RWPE2 (cell line): ENCODE measurements at regions not wholly inside any gene's neighbourhood (a gene's known extent, or its start where the extent isn't known, plus 50 kb on each side); places are given as distances from the start of the nearest gene placed in this dataset.
"Not testable (repeated sequence)": the region's sequence is repeated elsewhere in the genome, so short reads cannot be mapped to it uniquely, and the experiment has no call there.

ENCODE experiments used
- ATAC-seq: fragments of 200-7000 bp; cut with Tn5 transposase; 3 replicates; pipeline ENCODE4 v1.9.1; 2021; ENCODE audit warnings: low read depth
- DNase-seq: peaks from one replicate; pipeline ENCODE4 v3.0.0-alpha.2; 2020; ENCODE audit warnings: low spot score
- H3K27ac ChIP-seq: fragments of 450-650 bp; 2 replicates; pipeline ENCODE4 v1.5.1; 2017; ENCODE audit warnings: mild to moderate bottlenecking; ENCODE audit not compliant: poor library complexity, severe bottlenecking
- H3K27me3 ChIP-seq: fragments of 250-450 bp; sonication (Bioruptor Pico); 2 replicates; pipeline ENCODE4 v1.5.1; 2021; ENCODE audit warnings: mild to moderate bottlenecking, moderate library complexity; ENCODE audit not compliant: insufficient read depth, poor library complexity, severe bottlenecking
- H3K36me3 ChIP-seq: fragments of 250-450 bp; sonication (Bioruptor Pico); 2 replicates; pipeline ENCODE4 v1.5.1; 2020; ENCODE audit warnings: low read depth, mild to moderate bottlenecking, moderate library complexity
- H3K4me1 ChIP-seq: fragments of 250-450 bp; sonication (Bioruptor Pico); 2 replicates; pipeline ENCODE4 v1.5.1; 2021; ENCODE audit warnings: mild to moderate bottlenecking, moderate library complexity; ENCODE audit not compliant: insufficient read depth, poor library complexity, severe bottlenecking
- H3K4me3 ChIP-seq: fragments of 250-450 bp; sonication (Bioruptor Pico); 2 replicates; pipeline ENCODE4 v1.5.1; 2021; ENCODE audit warnings: mild to moderate bottlenecking, moderate library complexity; ENCODE audit not compliant: severe bottlenecking
- H3K9me3 ChIP-seq: fragments of 250-450 bp; sonication (Bioruptor Pico); 2 replicates; pipeline ENCODE4 v1.5.1; 2021; ENCODE audit warnings: mild to moderate bottlenecking, moderate library complexity; ENCODE audit not compliant: severe bottlenecking
- TF ChIP-seq, protein P1 (sequence below): fragments of 450-650 bp; IDR thresholded peaks from one replicate; pipeline ENCODE4 v1.5.1; 2017; ENCODE audit warnings: mild to moderate bottlenecking, moderate library complexity; ENCODE audit not compliant: poor library complexity, severe bottlenecking

DNA sequence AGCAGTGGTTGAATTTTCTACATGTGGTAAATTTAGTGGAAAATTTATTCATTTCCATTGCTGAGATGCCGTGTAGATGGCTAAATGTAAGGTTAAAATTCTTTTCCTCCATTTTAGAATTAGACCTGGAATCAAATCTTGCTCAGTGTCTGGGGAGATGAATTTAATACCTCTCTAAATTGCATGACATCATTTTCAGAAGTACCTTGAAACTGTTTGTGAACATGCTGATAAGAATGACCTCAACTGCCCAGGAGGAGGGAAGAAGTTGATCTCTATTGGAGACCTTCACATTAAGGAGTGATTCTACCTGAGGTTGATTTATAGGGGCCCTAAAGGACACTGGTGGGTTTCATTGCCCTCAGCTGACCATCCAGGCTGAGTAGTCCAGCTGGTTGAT lies 116.7 kb upstream of the EGFLAM start:
- H3K27ac ChIP-seq = no peak overlapping the region
- H3K9me3 ChIP-seq = no peaks in the 10 kb centered on the region
- H3K4me3 ChIP-seq = no peak overlapping the region
- DNase-seq (no peak), ATAC-seq (no peak)
- H3K36me3 ChIP-seq = no peaks in the 10 kb centered on the region
- H3K27me3 ChIP-seq = peaks cover 31% of the 10 kb centered on the region
- TF ChIP-seq, protein P1, sequence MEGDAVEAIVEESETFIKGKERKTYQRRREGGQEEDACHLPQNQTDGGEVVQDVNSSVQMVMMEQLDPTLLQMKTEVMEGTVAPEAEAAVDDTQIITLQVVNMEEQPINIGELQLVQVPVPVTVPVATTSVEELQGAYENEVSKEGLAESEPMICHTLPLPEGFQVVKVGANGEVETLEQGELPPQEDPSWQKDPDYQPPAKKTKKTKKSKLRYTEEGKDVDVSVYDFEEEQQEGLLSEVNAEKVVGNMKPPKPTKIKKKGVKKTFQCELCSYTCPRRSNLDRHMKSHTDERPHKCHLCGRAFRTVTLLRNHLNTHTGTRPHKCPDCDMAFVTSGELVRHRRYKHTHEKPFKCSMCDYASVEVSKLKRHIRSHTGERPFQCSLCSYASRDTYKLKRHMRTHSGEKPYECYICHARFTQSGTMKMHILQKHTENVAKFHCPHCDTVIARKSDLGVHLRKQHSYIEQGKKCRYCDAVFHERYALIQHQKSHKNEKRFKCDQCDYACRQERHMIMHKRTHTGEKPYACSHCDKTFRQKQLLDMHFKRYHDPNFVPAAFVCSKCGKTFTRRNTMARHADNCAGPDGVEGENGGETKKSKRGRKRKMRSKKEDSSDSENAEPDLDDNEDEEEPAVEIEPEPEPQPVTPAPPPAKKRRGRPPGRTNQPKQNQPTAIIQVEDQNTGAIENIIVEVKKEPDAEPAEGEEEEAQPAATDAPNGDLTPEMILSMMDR = no peak
- no peaks in the 10 kb centered on the region for H3K4me1 ChIP-seq

DNA sequence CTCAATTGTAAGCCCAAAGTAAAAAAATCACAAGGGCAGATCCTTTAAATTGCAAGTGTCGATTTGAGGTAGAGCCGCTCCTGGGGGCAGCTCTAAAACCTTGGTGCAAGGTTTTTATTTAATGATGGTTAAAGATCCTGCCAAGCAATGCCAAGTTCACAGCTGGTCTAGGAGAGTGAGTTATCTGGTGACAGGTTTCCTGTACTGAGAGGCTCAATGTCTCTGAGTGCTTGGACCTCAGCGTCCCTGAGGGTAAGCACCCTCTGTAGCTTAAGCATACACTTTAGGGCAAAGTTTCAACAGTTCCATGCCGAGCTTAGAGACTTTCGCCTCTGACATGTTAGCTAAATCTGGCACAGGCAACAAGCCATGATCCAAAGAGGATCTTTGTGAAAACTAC lies 119.8 kb upstream of the EGFLAM start:
- DNase-seq (no peak), ATAC-seq (no peak)
- H3K27ac ChIP-seq = no peak overlapping the region
- TF ChIP-seq, protein P1 = no peak
- no peaks in the 10 kb centered on the region for H3K36me3 ChIP-seq
- H3K4me3 ChIP-seq = no peak overlapping the region
- H3K27me3 ChIP-seq = peaks cover 31% of the 10 kb centered on the region
- no peaks in the 10 kb centered on the region for H3K9me3 ChIP-seq
- H3K4me1 ChIP-seq = no peaks in the 10 kb centered on the region

DNA sequence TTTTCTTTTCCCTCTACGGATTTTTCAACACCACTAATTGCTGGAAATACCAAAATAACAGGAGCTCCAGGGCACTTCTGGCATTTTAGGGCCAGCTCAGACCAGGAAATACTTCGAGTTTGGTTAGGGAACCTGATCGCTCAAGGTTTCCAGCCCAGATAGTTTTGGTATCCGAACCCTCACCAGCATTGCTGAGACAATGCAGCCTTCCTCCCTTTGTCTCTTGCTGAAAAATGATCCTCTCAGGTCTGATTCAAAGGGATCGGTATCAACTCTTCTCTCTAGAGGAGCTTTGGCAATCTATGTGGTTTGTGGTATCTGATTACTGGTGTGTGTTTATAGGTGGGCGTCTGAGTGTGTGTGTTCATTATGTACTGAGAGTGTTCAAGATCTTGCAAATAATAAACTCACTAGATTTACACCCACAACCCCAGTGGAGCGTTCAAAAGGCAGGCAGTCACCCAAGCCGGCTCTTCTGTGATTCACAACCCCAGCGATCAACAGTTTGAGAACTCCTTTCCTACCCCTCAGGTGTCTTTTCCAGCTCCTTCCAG lies 122.8 kb upstream of the EGFLAM start:
- Histone ChIP-seq H3K27me3 (peaks cover 43% of the 10 kb centered on the region), H3K27ac (no peak overlapping the region)
- no peak for ATAC-seq

DNA sequence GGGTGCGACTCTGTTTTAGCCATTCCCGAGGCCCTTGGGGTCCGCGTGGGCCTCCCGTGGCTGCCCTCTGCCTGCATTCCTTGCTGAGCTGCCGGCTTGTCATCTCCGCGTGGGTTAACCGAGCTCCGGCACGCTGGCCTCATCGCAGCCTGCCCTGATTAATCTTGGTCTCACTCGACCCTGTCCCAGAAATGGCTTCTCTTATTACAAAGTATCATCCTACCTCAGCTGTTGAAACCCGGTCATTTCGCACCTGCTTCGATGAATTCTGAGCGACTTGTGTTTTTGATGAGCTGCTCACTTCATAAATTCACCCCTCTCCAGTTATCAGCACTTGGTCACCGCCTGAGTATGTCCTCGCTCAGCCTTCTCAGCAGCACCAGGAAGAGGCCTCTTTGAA lies 123.5 kb upstream of the EGFLAM start:
- ATAC-seq (no peak), DNase-seq (no peak)
- Histone ChIP-seq H3K27ac (no peak overlapping the region), H3K27me3 (peaks cover 38% of the 10 kb centered on the region), H3K4me1 (no peaks in the 10 kb centered on the region), H3K9me3 (no peaks in the 10 kb centered on the region), H3K36me3 (no peaks in the 10 kb centered on the region), H3K4me3 (no peak overlapping the region)
- TF ChIP-seq, protein P1 = no peak

More for the DNA sequence above, 122.8 kb upstream of the EGFLAM start:
- no peaks in the 10 kb centered on the region for H3K9me3 ChIP-seq
- DNase-seq = no peak
- no peaks in the 10 kb centered on the region for H3K36me3 ChIP-seq
- H3K4me3 ChIP-seq = no peak overlapping the region
- TF ChIP-seq, protein P1 = no peak
- no peaks in the 10 kb centered on the region for H3K4me1 ChIP-seq

DNA sequence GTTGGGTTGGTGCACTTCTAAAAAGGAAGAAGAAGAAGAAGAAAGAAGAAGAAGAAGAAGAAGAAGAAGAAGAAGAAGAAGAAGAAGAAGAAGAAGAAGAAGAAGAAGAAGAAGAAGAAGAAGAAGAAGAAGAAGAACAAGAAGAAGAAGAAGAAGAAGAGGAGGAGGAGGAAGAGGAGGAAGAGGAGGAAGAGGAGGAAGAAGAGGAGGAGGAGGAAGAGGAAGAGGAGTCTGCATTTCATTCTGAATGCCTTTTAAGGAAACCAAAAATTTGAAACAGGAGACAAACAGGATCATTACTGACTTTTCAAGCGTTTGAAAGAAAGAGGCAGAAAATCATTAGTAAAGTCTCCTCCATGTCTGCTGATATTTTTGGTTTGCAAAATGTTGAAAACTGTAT lies 124.1 kb upstream of the EGFLAM start:
- not testable (repeated sequence) for H3K4me1 ChIP-seq, H3K36me3 ChIP-seq, H3K9me3 ChIP-seq, H3K4me3 ChIP-seq, DNase-seq, ATAC-seq, H3K27ac ChIP-seq
- peaks cover 38% of the 10 kb centered on the region for H3K27me3 ChIP-seq
